Stimulated activated CD4-positive, alpha-beta T cell treated with anti-CD3 and anti-CD28 coated beads, Interleukin-2, amount 100 ng/mL, for 24 hours (primary cell): ENCODE measurements at regions not wholly inside any gene's neighbourhood (a gene's known extent, or its start where the extent isn't known, plus 50 kb on each side); places are given as distances from the start of the nearest gene placed in this dataset.
A peak's percentile ranks its signal among the peaks of the same experiment; 100 is the strongest.

ENCODE experiments used
- DNase-seq, 2 donors: peaks; one replicate each; pipeline ENCODE4 v3.0.0-alpha.2; 2020

GRCh38 chr13:22198001-22198400 lies 527.1 kb downstream of the FGF9 start:
- no peak for DNase-seq

GRCh38 chr13:22198641-22199217 lies 527.9 kb downstream of the FGF9 start:
- DNase-seq: no peak

- DNase-seq: no peak
Observed at GRCh38 chr13:22200440-22200839, 529.6 kb downstream of the FGF9 start.

GRCh38 chr13:22201375-22201925 lies 530.6 kb downstream of the FGF9 start:
- no peak for DNase-seq

GRCh38 chr13:22210134-22210930 lies 539.5 kb downstream of the FGF9 start:
- no peak for DNase-seq

GRCh38 chr13:22211876-22212275 lies 541.0 kb downstream of the FGF9 start:
- no peak for DNase-seq

GRCh38 chr13:22212576-22212975 lies 541.7 kb downstream of the FGF9 start:
- DNase-seq: no peak

- DNase-seq: no peak
Observed at GRCh38 chr13:22214184-22214583, 543.3 kb downstream of the FGF9 start.

GRCh38 chr13:22218797-22219196 lies 547.9 kb downstream of the FGF9 start:
- DNase-seq: no peak

- DNase-seq: no peak
Observed at GRCh38 chr13:22219709-22220108, 548.8 kb downstream of the FGF9 start.

GRCh38 chr13:22220151-22221135 lies 549.6 kb downstream of the FGF9 start:
- DNase-seq: no peak

- no peak for DNase-seq
Observed at GRCh38 chr13:22223411-22223810, 552.5 kb downstream of the FGF9 start.

GRCh38 chr13:22226086-22226485 lies 555.2 kb downstream of the FGF9 start:
- no peak for DNase-seq

GRCh38 chr13:22227895-22228294 lies 557.0 kb downstream of the FGF9 start:
- DNase-seq: no peak

- no peak for DNase-seq
Observed at GRCh38 chr13:22229916-22230315, 559.0 kb downstream of the FGF9 start.

- no peak for DNase-seq
Observed at GRCh38 chr13:22232186-22232585, 561.3 kb downstream of the FGF9 start.

GRCh38 chr13:22235285-22235949 lies 564.5 kb downstream of the FGF9 start:
- DNase-seq: peak in 1 of 2 donors; percentile 6

- no peak for DNase-seq
Observed at GRCh38 chr13:22235950-22236290, 565.0 kb downstream of the FGF9 start.

GRCh38 chr13:22238269-22238668 lies 567.4 kb downstream of the FGF9 start:
- DNase-seq: no peak

GRCh38 chr13:22240716-22241115 lies 569.8 kb downstream of the FGF9 start:
- DNase-seq: no peak

GRCh38 chr13:22243469-22244163 lies 572.7 kb downstream of the FGF9 start:
- no peak for DNase-seq

- DNase-seq: no peak
Observed at GRCh38 chr13:22252281-22252830, 581.5 kb downstream of the FGF9 start.
